NK-92 (cell line): ENCODE measurements at regions not wholly inside any gene's neighbourhood (a gene's known extent, or its start where the extent isn't known, plus 50 kb on each side); places are given as distances from the start of the nearest gene placed in this dataset.
A peak's percentile ranks its signal among the peaks of the same experiment; 100 is the strongest.
"Not testable (repeated sequence)": the region's sequence is repeated elsewhere in the genome, so short reads cannot be mapped to it uniquely, and the experiment has no call there.

Source experiments
- DNase-seq: peaks from one replicate; lab custom pipeline; 2025; ENCODE audit not compliant: unreplicated experiment; lab: John Stamatoyannopoulos, UW

DNA sequence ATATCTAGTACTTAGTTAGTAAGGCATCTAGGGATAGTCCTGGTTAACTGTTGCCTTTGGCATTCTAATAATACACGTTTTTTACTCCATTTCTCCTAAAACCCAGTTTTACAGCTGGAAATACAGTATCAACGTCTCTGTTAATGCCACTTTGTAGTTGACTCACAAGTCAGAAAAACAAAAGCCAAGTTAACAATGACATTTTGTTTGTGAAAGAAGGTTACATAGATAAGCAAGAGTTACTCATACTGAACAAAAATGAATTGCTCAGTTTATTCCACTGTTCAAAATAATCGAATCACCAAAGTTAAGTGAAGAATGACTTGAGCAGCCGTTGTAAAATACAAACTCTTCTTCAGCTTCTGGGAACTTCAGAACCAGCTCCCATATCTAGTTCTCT, 540.3 kb downstream of the ETS1 start:
- DNase-seq = no peak

DNA sequence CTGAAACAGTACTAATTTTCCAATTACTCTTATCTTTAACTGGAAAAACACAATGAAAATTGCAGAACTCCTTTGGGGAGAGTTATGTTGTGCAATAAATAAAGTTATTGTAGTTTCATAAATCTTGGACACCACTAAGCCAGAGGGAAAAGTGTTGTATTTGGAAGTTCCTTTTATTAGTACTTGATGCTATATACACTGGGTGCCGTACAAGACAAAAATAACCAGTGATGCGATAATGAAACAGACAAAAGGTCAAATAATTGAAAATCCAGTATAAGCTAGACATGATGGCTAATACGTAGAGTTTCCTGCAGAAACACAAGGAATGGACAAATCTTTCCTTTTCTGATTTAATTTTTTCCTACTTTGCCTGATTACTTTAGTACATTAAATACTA, 541.1 kb downstream of the ETS1 start:
- DNase-seq = no peak

DNA sequence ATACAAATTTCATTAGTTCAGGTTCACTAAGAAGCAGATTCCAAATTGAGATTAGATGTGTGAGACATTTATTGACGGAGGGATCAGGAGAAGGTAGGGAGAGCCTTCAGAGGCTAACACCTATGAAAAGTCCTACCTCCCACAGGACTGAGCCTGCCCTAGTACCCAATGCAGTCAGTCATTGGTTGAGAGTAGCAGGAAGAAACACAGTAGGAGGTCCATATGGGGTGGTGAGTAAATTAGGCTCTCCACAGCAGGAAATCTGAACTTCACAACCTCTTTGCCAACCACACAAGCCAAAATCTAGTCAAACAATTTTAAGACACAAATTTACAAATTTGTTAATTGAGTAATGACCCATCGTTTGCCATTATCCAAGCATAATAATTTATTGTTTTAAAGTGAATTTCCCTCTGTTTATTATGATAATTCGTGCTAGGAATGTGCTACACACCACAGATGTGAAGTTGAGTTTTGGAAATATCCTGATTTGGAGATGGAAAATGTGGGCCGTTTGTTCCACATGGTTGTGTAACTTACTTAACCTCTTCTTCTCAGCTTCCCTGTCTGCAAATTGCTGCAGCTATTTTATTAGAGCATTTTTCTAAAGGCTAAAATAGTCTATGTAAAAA, 542.1 kb downstream of the ETS1 start:
- DNase-seq = no peak

DNA sequence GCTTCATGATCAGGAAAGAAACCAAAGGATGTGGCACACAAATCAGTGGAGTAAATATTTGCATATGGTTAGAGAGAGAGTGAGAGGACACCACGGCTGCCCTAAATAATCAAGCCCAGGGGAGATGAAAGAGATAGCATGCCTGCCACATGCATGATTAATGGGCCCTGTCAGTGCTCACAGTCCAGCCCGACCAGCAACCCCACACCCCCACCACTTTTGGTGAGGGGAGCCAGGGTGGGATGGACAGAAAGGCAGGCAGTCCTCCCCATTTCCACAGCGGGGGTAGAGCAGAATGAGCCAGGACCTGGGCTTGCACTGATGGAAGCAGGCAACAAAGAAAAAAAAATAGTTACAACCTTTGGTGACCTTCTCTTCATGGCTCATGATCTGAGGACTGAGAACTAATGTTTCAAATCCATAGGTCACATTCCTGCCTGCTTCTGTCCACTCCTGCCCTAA, 545.0 kb downstream of the ETS1 start:
- no peak for DNase-seq

DNA sequence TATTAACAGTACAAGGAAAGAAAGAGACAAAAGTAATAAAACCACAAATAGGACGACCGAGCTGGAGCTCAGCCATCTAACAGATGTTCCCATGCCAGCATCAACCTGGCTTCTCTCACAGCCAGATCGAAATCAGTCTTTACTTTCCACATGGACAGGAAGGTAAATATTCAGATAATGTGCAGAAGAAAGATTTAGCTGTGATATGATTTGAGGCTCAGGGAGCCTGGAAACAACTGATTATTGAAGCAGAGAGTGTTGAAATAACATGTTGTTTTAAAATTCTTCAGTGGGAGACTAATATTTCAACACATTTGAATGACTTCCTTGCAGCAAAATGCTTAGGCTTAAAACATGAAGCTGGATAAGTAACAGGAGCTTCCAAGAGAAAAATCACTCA, 546.8 kb downstream of the ETS1 start:
- no peak for DNase-seq

DNA sequence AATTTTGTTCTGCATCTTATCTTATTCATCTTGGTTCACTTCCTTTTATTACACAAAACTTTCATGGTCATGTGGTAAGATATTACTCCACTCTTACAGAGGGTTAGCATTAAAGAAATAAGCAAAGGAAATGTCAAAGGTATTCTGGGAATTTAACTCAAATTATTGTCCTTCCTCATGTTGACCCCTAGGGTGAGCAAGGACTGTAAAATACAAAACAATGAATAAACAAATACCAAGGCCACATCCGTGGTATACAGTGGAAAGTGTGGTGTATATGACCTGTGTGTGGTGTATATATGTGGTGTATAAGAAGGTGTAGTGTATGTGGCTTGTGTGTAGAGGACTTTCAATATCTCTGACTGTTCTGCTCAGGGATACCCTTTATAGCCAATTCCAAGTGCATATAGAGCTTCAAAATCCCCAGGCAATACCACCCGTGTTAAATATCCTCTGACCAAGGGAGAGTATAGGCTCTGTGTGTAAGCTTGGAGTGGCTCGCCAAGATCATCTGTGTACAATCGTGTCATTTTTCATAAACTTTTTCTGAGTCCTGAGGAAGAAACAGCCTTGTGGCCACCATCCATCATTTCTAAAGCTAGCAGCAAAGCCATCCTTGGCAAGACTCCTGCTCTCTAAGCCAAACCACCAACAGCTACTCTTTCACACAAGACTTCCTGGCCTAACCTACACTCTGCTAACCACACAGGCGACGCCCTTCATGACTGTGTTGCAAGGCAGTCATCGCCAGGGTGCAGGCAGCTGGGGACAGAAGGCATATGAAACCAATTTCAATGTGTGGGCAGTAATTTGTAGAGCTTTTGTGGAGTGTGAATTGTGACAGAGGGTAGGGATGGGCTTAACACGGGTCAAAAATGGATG, 548.0 kb downstream of the ETS1 start:
- peak; percentile 12 for DNase-seq

DNA sequence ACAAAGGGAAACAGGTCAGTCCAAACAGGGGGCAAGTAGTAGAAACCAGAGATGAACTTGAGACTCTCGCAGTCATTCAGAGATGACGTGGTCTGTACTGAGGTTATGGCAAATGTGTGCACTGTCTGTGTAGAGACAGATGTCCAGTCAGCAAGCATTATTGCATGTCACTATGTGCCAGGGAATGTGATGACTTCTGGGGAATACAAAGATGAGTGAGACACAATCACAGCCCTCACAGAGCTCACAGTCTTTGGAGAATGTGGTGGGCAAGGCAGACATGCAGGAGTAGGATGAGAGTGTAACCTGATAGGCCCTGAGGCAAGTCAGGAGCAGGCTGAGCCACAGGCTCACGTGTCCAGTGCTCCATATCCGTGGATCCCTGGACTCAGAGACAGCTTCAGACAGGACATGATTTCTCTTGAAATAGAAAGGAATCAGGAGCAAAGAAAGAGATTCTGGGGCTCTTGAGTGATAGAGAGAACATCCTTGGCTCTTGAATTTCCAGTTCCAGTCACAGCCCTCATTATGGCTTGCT, 550.7 kb downstream of the ETS1 start:
- DNase-seq = no peak

DNA sequence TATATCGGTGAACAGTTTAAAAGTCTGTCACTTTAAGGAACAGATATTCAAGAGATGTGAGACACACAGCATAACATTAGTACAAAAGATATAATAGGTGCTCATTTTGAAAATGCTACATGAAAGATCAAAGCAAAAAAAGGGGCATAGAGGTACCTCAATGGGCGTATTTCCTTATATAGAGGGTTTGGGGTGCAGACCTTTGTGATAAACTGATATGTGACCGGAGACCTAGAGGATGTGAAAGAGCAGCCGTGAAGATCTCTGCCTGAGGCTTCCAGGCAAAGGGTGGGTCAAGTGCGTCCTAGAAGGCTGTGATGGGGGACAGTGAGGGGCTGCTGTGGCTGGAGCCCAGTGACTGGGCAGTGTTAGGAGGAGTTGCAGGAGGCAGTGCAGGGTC, 551.4 kb downstream of the ETS1 start:
- no peak for DNase-seq

DNA sequence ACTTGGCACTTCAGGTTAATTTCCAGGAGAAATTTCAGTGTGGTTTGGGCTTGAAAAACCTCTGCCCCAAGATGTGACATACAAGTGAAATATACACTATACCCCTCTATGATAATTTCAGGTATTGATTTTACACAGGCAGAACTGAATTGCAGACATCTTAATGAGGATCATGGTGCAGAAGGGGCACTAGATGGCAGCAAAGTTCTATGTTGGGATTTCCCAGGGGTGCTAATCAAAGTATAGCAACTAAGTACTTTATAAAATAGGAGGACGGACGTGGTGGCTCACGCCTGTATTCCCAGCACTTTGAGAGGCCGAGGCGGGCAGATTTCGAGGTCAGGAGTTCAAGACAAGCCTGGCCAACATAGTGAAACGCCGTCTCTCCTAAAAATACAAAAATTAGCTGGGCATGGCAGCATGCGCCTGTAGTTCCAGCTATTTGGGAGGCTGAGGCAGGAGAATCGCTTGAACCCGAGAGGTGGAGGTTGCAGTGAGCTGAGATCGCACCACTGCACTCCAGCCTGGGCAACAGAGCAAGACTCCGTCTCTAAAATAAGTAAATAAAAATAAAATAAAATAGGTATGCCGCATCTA, 555.7 kb downstream of the ETS1 start:
- DNase-seq = not testable (repeated sequence)

DNA sequence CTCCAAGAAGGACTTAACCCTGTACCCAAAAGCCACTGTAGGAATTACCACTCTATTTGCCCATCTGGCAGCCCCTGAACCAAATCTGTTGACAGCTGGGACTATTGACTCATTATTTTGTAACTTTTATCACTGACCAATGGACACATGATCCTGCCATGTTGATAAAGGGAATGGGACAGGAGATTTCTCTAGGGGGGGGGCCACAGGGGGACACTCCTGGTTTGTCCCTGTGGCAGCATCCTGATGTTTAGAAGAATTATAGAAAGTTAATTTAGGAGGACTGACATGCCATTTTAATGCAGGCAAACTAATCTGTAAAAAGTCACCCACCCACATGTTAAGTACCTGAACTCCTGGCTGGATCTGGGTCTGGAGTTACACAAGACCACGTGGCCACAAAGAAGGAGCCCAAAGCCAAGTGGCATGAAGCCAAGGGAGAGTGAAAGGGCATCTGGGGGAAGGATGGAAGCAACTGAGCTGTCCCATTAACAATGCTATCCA, 558.1 kb downstream of the ETS1 start:
- DNase-seq = no peak

DNA sequence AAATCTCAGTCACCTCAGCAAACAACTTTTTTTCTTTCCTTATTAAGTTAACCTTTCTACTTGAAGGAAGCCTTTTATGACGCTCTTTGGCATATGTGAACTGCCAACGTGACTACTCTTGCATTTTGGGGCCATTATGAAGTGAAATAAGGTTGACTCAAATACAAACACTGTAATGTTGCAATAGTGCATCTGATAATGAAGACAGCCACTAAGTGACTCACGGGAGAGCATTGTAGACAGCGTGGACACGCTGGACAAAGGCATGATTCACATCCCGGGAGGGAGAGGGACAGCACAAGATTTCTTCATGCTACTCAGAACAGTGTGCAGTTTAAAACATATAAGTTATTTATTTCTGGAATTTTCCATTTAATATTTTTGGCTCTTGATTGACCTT, 560.8 kb downstream of the ETS1 start:
- no peak for DNase-seq

DNA sequence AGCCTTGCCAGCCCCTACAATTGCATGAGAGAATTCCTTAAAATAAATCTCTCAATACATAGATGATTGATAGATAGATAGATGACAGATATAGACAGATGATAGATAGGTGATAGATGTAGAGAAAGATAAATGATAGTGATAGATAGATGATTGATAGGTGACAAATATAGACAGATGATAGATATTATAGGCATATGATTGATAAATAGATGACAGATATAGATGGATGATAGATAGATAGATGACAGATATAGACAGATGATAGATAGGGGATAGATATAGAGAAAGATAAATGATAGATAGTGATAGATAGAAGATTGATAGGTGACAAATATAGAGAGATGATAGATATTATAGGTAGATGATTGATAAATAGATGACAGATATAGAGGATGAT, 564.6 kb downstream of the ETS1 start:
- no peak for DNase-seq

DNA sequence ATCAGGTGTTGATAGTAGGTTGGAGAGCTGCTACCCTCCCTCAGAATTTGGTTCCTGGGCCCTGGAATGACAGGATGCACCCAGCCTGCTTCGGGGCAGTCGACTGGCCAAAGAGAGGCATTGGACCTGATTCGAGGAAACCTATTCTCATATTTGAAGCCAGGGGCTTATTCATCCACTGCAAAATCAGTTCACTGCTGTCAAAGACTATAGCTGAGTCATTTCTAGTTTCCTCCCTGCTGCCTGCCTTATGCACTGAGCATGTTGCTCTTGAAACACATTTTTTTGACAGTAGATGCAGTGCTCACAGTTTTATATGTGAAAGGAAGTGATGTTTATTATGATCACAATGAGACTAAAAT, 565.4 kb downstream of the ETS1 start:
- no peak for DNase-seq

DNA sequence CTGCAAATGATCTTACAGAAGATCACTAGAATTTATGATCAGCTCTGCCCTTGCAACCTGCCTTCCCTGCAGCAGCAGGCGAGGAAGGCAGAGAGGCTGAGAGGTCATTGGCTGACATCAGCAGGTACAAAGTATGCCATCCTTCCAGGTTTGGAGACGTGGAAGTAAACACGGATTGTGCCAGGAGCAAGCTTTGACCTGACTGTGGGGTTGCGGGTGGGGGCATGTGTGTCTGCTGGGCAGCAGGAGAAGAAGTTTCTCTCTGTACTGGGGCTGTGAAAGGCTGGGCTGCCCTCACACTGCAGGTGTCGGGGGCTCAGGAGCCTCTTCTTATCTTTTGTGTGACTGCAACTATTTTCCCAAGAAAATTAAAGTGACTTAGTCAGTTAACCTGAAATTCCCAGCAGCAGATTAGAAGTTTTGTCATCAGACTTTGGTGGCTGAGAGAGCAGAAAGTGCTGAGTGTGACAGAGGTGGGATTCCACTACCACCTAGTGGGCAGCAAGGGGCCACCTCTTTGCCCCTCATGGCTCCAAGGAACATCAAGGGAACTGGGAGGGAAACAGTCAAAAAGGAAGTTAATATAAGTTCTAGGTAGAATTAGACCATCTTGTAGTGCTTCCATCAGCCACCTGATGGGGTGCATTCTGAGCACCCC, 565.9 kb downstream of the ETS1 start:
- no peak for DNase-seq

DNA sequence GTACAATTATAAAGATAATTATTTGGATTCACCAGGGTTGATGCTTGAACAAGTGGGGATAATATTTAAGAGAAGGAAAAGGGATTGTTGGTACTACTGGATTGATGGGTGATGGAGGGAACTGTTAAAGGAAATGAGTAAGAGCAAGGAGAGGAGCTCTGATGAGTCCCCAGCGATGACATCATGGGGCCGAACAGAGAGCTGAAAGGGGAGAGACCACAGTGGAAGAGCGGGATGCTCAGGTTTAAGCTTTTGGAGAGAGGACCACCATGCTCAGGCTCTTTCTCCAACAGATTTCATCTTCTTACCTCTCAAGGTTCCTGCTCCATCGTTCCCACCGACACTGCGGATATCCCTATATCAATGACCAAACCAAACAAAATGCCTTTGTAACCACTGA, 568.7 kb downstream of the ETS1 start:
- DNase-seq = no peak

DNA sequence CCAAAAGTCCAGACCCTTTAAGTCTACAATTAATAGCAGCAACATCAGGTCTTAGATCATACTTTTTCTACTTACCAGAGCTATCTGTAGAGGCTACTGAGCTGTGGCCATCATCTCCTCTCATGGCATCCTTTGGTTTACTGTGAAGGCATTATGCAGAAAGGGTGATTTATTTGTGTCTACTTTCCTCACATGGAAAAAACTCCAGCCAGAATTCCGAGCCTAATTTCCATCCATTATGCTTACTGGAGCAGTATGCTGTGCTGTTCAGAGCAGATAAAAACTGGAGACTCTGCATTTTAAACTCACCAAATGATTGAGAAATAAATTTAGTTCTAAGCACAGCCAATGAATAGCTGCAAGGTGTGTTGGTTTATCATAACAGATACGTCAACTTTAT, 581.8 kb downstream of the ETS1 start:
- DNase-seq = no peak

DNA sequence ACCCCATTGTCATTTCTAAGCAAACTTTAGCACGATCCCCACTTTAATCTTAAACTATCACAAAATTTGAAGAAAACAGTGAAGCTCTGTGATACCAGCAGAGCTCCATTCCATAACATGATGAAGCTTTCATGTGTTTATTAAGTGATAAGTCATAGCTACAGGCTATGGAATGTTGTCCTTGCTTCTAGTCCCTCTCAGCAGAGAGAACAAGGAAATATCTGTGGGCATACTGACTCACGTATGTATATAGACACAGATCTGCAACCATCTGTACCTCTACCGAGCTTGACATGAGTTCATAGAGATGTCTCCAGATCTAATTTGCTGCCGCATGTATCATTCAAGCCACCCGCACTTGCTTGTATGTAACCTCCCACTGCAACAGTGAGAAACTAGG, 588.9 kb downstream of the ETS1 start:
- no peak for DNase-seq

DNA sequence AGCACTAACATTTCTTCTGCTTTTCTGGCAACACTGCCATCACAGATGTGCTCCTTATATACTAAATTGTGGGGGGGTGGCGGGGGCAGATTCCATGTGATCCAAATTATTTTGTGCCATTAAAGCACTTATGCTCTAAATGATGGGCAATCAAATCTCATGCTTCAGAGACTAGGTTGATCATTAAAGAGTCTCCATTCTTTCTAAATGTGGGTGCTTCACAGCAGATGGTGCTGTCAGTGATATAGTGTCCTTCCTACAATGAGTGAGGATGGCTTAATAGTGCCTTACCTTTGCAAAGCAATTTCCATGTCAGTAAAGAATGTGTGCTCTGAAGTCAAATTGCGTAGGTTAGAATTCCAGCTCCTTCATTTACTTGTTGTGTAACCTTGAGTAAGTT, 589.8 kb downstream of the ETS1 start:
- no peak for DNase-seq

DNA sequence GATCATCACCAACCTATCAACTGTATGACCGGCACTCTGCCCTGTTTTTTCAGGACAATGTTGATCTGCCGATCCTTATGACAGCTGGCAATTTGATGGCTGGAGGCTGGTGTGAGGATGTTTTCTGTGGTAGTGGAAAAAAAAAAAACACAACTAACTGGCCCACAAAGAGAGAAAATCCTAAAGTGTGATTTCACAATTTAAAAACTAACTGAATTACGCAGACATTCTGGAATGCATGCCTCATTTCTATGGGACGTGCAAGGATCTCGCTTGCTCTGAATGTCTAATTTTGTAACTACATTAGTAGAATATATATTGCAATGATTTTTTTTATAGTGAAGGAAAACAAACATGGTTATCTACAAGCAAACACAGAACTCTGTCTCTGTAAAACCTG, 590.5 kb downstream of the ETS1 start:
- no peak for DNase-seq

DNA sequence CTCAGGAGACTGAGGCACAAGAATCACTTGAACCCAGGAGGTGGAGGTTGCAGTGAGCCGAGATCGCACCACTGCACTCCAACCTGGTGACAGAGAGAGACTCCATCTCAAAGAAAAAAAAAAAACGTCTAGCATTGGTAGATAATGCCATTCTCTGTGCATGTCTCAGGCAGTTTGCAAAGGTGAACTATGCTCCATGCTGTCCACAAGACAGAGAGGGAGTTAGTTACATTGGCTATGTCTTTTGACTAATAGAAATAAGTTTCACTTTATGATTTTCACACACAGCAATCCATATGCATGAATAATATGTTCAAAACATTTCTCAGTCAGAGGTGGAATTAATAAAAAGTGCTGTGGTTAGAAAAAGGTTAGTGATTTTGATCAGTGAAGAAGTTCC, 591.4 kb downstream of the ETS1 start:
- no peak for DNase-seq

DNA sequence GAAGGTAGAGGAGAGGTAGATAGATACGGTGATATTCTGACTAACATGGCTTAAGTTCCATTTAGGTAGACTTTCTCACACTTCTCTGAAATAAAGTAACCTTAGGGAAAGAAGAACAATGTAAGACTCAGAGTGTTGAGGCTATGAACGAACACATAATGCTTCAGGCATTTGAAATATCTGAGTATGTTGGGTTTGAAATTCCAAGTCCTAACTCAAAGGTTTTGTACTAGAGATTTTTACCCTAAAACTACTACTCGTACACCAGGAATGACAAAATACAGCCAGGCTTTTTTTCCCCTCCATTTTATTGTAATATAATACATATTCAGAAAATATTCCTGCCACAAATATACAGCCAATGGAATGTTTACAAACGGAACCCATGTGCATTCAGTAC, 592.6 kb downstream of the ETS1 start:
- DNase-seq = no peak
